Transverse colon (tissue), 4 donors: ENCODE measurements at regions not wholly inside any gene's neighbourhood (a gene's known extent, or its start where the extent isn't known, plus 50 kb on each side); places are given as distances from the start of the nearest gene placed in this dataset.

Experiments
- CTCF ChIP-seq, 5 experiments: fragments of 200-600 bp in 3 of 5; fragments of 450-650 bp in 2 of 5; sonication (generic) in 3 of 5; IDR thresholded peaks; 1 replicate in 2 of 5; 2 replicates in 3 of 5; pipeline ENCODE4 v1.5.1; 2016 to 2017; ENCODE audit warnings: antibody characterized with exemption in 5 of 5, inconsistent platforms in 3 of 5, mild to moderate bottlenecking in 2 of 5, moderate library complexity in 1 of 5
- POLR2A ChIP-seq: fragments of 450-650 bp; IDR thresholded peaks from one replicate; pipeline ENCODE4 v1.6.1; 2016; ENCODE audit warnings: antibody characterized with exemption, mild to moderate bottlenecking, moderate library complexity
- POLR2AphosphoS5 ChIP-seq, 3 donors: sonication (generic); formaldehyde crosslinking; IDR thresholded peaks; one replicate each; pipeline ENCODE4 v1.6.1; 2016; ENCODE audit warnings: antibody characterized with exemption in 3 of 3

- TF ChIP-seq POLR2A (no peak), CTCF (IDR thresholded peaks at IDR 0.05) (no peak), POLR2AphosphoS5 (IDR thresholded peaks at IDR 0.05) (no peak)
These were observed 159.6 kb upstream of the SIX2 start for GRCh38 chr2:45168711-45169338.
